ENCODE measurements at regions not wholly inside any gene's neighbourhood (a gene's known extent, or its start where the extent isn't known, plus 50 kb on each side); places are given as distances from the start of the nearest gene placed in this dataset.
"Not testable (repeated sequence)": the region's sequence is repeated elsewhere in the genome, so short reads cannot be mapped to it uniquely, and the experiment has no call there.

DNA sequence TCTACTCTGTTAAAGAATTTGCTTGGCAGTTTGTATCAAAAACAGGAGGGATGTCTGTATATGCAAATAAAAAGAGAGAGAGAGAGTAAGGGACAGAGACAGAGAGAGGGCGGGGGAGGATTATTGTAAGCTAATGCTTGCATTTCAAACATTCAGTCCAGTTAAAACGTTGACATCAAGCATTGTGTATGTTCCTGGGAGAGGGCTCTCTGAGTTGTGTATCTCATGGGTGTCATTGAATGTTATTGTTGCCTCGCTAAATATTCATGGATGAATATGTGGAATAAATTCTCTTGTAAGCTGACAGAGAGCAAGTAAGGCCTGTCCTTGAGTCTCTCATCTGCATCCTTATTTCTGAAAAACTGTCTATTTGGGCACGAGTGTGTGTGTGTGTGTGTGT lies 78.8 kb upstream of the VRK1 start:
- Histone ChIP-seq H2BK12ac (ENCODE audit: low read length) (no peak overlapping the region), H2BK120ac (ENCODE audit: low read depth, low read length) (no peak overlapping the region), H3K18ac (ENCODE audit: low read length) (no peak overlapping the region), H2BK15ac (ENCODE audit: low read length) (no peak overlapping the region), H3K9ac (ENCODE audit: low read depth, low read length, poor library complexity) (no peak overlapping the region), H3K36me3 (replicated peaks in 1 of 2; ENCODE audit: control insufficient read depth in 2 of 2, insufficient read depth in 2 of 2, low read length in 2 of 2) (no peaks in the 10 kb centered on the region), H3K9me3 (replicated peaks in 1 of 2; ENCODE audit: control insufficient read depth in 2 of 2, insufficient read depth in 1 of 2, low read depth in 1 of 2, low read length in 2 of 2) (no peaks in the 10 kb centered on the region), H4K91ac (ENCODE audit: low read depth, low read length, poor library complexity) (no peak overlapping the region), H3K79me1 (ENCODE audit: low read depth, low read length) (no peaks in the 10 kb centered on the region), H3K27me3 (ENCODE audit: control insufficient read depth in 3 of 3, insufficient read depth in 3 of 3, low read depth in 1 of 3, low read length in 3 of 3) (peaks cover 0 to 4% (median 0%) of the 10 kb centered on the region in 3 experiments), H3K4me3 (ENCODE audit: low read length in 2 of 2) (no peak overlapping the region), H3K4ac (ENCODE audit: low read length) (no peak overlapping the region), H3K23ac (ENCODE audit: low read depth, low read length, poor library complexity) (no peak overlapping the region), H3K4me2 (ENCODE audit: insufficient read depth, low read length, poor library complexity, severe bottlenecking) (no peak overlapping the region), H2BK5ac (ENCODE audit: low read length) (no peak overlapping the region), H4K8ac (ENCODE audit: low read depth, low read length) (no peak overlapping the region), H2AFZ (ENCODE audit: low read length) (no peak overlapping the region), H2AK5ac (ENCODE audit: low read depth, low read length) (no peak overlapping the region), H3K4me1 (ENCODE audit: control insufficient read depth in 2 of 2, insufficient read depth in 1 of 2, low read depth in 1 of 2, low read length in 2 of 2) (no peaks in the 10 kb centered on the region), H3K14ac (ENCODE audit: low read length) (no peak overlapping the region), H3K27ac (replicated peaks; ENCODE audit: low read length) (no peak overlapping the region)
- no CpG with 5 or more reads among the region's 4 CpGs for WGBS, 2 donors (ENCODE audit: extremely low coverage in 2 of 2, insufficient read length in 2 of 2, insufficient replicate concordance in 1 of 2)
- DNase-seq (ENCODE audit: low spot score) = no peak

- H3K4me1 ChIP-seq (ENCODE audit: control insufficient read depth in 2 of 2, insufficient read depth in 1 of 2, low read depth in 1 of 2, low read length in 2 of 2); H3K27ac ChIP-seq (replicated peaks; ENCODE audit: low read length); H3K18ac ChIP-seq (ENCODE audit: low read length); H3K4ac ChIP-seq (ENCODE audit: low read length); H2BK15ac ChIP-seq (ENCODE audit: low read length); H3K4me2 ChIP-seq (ENCODE audit: insufficient read depth, low read length, poor library complexity, severe bottlenecking); H4K91ac ChIP-seq (ENCODE audit: low read depth, low read length, poor library complexity); H3K9ac ChIP-seq (ENCODE audit: low read depth, low read length, poor library complexity); DNase-seq (ENCODE audit: low spot score); H3K4me3 ChIP-seq (ENCODE audit: low read length in 2 of 2); H2AFZ ChIP-seq (ENCODE audit: low read length); H3K9me3 ChIP-seq (replicated peaks in 1 of 2; ENCODE audit: control insufficient read depth in 2 of 2, insufficient read depth in 1 of 2, low read depth in 1 of 2, low read length in 2 of 2); H3K27me3 ChIP-seq (ENCODE audit: control insufficient read depth in 3 of 3, insufficient read depth in 3 of 3, low read depth in 1 of 3, low read length in 3 of 3); H3K14ac ChIP-seq (ENCODE audit: low read length); H2BK120ac ChIP-seq (ENCODE audit: low read depth, low read length); H2BK12ac ChIP-seq (ENCODE audit: low read length); H3K36me3 ChIP-seq (replicated peaks in 1 of 2; ENCODE audit: control insufficient read depth in 2 of 2, insufficient read depth in 2 of 2, low read length in 2 of 2); H3K79me1 ChIP-seq (ENCODE audit: low read depth, low read length); H3K23ac ChIP-seq (ENCODE audit: low read depth, low read length, poor library complexity); H2BK5ac ChIP-seq (ENCODE audit: low read length); H4K8ac ChIP-seq (ENCODE audit: low read depth, low read length); H2AK5ac ChIP-seq (ENCODE audit: low read depth, low read length): not testable (repeated sequence)
- WGBS, 2 donors (ENCODE audit: extremely low coverage in 2 of 2, insufficient read length in 2 of 2, insufficient replicate concordance in 1 of 2) = no CpG with 5 or more reads among the region's 6 CpGs
Observed at GRCh38 chr14:96720702-96721101, 76.5 kb upstream of the VRK1 start.

DNA sequence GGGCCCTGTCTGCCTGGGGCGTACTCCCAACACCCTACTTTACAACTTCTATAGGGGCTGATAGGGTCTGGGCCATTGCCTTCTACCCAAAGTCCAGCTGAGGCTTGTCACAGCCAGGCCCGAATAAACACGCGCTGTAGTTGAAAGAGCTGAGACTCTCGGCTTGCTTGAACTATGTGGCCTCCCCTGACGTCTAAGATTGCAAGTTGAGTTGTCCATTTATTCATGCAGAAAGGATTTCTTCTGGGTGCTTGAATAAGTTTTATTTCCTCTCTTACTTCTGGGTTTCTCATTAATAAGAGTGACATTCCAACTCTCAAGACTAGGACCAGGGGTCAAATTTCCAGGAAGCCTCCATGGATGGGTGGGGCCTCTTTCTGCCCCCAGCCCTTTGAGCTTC lies 74.4 kb upstream of the VRK1 start:
- Histone ChIP-seq H2BK5ac (ENCODE audit: low read length) (peak overlapping the region; percentile 17), H2BK15ac (ENCODE audit: low read length) (no peak overlapping the region), H3K4me3 (ENCODE audit: low read length in 2 of 2) (no peak overlapping the region), H3K79me1 (ENCODE audit: low read depth, low read length) (no peaks in the 10 kb centered on the region), H3K14ac (ENCODE audit: low read length) (no peak overlapping the region), H2AFZ (ENCODE audit: low read length) (no peak overlapping the region), H2BK12ac (ENCODE audit: low read length) (no peak overlapping the region), H3K23ac (ENCODE audit: low read depth, low read length, poor library complexity) (no peak overlapping the region), H4K91ac (ENCODE audit: low read depth, low read length, poor library complexity) (no peak overlapping the region), H3K4ac (ENCODE audit: low read length) (no peak overlapping the region), H3K18ac (ENCODE audit: low read length) (no peak overlapping the region), H3K27me3 (ENCODE audit: control insufficient read depth in 3 of 3, insufficient read depth in 3 of 3, low read depth in 1 of 3, low read length in 3 of 3) (no peaks in the 10 kb centered on the region), H2AK5ac (ENCODE audit: low read depth, low read length) (no peak overlapping the region), H4K8ac (ENCODE audit: low read depth, low read length) (no peak overlapping the region), H3K36me3 (replicated peaks in 1 of 2; ENCODE audit: control insufficient read depth in 2 of 2, insufficient read depth in 2 of 2, low read length in 2 of 2) (no peaks in the 10 kb centered on the region), H3K27ac (replicated peaks; ENCODE audit: low read length) (no peak overlapping the region), H3K9me3 (replicated peaks in 1 of 2; ENCODE audit: control insufficient read depth in 2 of 2, insufficient read depth in 1 of 2, low read depth in 1 of 2, low read length in 2 of 2) (no peaks in the 10 kb centered on the region), H3K9ac (ENCODE audit: low read depth, low read length, poor library complexity) (no peak overlapping the region), H3K4me1 (ENCODE audit: control insufficient read depth in 2 of 2, insufficient read depth in 1 of 2, low read depth in 1 of 2, low read length in 2 of 2) (no peaks in the 10 kb centered on the region), H3K4me2 (ENCODE audit: insufficient read depth, low read length, poor library complexity, severe bottlenecking) (no peak overlapping the region), H2BK120ac (ENCODE audit: low read depth, low read length) (no peak overlapping the region)
- no peak for DNase-seq (ENCODE audit: low spot score)
- no CpG with 5 or more reads among the region's 6 CpGs for WGBS, 2 donors (ENCODE audit: extremely low coverage in 2 of 2, insufficient read length in 2 of 2, insufficient replicate concordance in 1 of 2)

DNA sequence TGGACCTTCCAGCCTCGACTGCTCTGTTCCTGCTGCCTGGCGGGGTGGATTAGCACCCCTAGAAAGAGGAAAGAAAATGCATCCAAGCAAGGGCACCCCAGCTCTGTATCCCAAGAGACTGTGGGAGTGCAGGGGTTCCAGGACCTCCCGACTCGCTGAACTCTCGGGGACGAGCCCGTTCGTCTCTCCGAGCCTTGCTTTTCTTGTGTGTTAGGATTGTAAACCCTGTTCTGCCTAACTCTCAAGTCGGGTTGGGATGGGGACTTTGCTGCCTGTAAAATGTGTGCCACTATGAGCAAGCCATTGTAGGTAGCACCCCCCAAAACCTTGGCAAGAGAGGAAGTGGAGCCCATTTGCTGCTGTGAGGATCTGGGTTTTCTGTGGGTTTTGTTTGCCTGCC lies 73.2 kb upstream of the VRK1 start:
- no peak overlapping the region for H3K14ac ChIP-seq (ENCODE audit: low read length)
- no peak overlapping the region for H3K18ac ChIP-seq (ENCODE audit: low read length)
- no peak overlapping the region for H3K9ac ChIP-seq (ENCODE audit: low read depth, low read length, poor library complexity)
- no peak overlapping the region for H2BK15ac ChIP-seq (ENCODE audit: low read length)
- H3K4ac ChIP-seq (ENCODE audit: low read length) = no peak overlapping the region
- no peaks in the 10 kb centered on the region for H3K79me1 ChIP-seq (ENCODE audit: low read depth, low read length)
- H3K4me1 ChIP-seq (ENCODE audit: control insufficient read depth in 2 of 2, insufficient read depth in 1 of 2, low read depth in 1 of 2, low read length in 2 of 2) = no peaks in the 10 kb centered on the region
- H3K4me2 ChIP-seq (ENCODE audit: insufficient read depth, low read length, poor library complexity, severe bottlenecking) = no peak overlapping the region
- no peak overlapping the region for H2AFZ ChIP-seq (ENCODE audit: low read length)
- no peak overlapping the region for H2BK12ac ChIP-seq (ENCODE audit: low read length)
- H2BK5ac ChIP-seq (ENCODE audit: low read length) = no peak overlapping the region
- no CpG with 5 or more reads among the region's 10 CpGs for WGBS, 2 donors (ENCODE audit: extremely low coverage in 2 of 2, insufficient read length in 2 of 2, insufficient replicate concordance in 1 of 2)
- H3K27ac ChIP-seq (replicated peaks; ENCODE audit: low read length) = no peak overlapping the region
- H2AK5ac ChIP-seq (ENCODE audit: low read depth, low read length) = no peak overlapping the region
- no peaks in the 10 kb centered on the region for H3K9me3 ChIP-seq (replicated peaks in 1 of 2; ENCODE audit: control insufficient read depth in 2 of 2, insufficient read depth in 1 of 2, low read depth in 1 of 2, low read length in 2 of 2)
- peaks cover 0 to 2% (median 0%) of the 10 kb centered on the region in 3 experiments for H3K27me3 ChIP-seq (ENCODE audit: control insufficient read depth in 3 of 3, insufficient read depth in 3 of 3, low read depth in 1 of 3, low read length in 3 of 3)
- no peak overlapping the region for H2BK120ac ChIP-seq (ENCODE audit: low read depth, low read length)
- no peak overlapping the region for H4K8ac ChIP-seq (ENCODE audit: low read depth, low read length)
- no peak overlapping the region for H3K4me3 ChIP-seq (ENCODE audit: low read length in 2 of 2)
- no peak overlapping the region for H3K23ac ChIP-seq (ENCODE audit: low read depth, low read length, poor library complexity)
- no peak overlapping the region for H4K91ac ChIP-seq (ENCODE audit: low read depth, low read length, poor library complexity)
- DNase-seq (ENCODE audit: low spot score) = no peak
- H3K36me3 ChIP-seq (replicated peaks in 1 of 2; ENCODE audit: control insufficient read depth in 2 of 2, insufficient read depth in 2 of 2, low read length in 2 of 2) = no peaks in the 10 kb centered on the region

Measured in neuronal stem cell (in vitro differentiated cells).